GM21526 (cell line): ENCODE measurements at regions not wholly inside any gene's neighbourhood (a gene's known extent, or its start where the extent isn't known, plus 50 kb on each side); places are given as distances from the start of the nearest gene placed in this dataset.

Experiments used
- ATAC-seq: cut with Tn5 transposase; IDR thresholded peaks from one replicate; pipeline ENCODE4 v1.9.1; 2021; ENCODE audit warnings: moderate library complexity; ENCODE audit not compliant: unreplicated experiment, low FRiP score

DNA sequence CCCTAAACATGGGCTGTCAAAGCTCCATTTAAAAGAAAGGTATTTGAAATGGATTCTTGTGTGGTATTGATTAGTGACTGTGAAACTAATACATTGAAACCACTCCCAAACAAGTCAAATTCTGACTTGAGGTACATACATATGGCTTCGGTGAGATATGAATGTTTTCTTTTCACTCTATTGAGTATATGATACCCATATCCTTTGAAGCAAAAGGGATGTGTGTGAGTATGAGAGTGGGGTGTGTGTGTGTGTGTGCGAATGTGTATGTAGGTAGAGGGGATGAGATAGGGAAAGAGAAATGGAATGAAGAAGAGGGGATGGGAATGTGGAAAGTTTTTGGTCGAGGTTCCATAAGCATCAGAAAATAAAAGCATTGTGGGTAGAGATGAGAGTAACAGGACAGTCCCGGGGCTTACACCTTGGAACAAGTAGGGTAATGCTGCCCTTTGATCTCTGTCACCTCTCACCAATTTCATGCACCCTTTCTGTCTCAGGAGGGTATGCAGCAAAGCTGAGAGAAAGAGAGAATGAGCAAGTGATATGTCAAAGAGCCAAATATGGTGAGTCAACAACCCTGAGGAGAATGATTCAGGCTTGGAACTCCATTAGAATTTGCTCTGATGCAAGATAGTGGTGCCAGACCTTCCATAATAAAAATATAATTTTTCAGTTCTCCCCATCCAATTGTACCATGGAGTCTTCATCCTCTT, 64.0 kb upstream of the ZEB2 start:
- ATAC-seq = no peak

DNA sequence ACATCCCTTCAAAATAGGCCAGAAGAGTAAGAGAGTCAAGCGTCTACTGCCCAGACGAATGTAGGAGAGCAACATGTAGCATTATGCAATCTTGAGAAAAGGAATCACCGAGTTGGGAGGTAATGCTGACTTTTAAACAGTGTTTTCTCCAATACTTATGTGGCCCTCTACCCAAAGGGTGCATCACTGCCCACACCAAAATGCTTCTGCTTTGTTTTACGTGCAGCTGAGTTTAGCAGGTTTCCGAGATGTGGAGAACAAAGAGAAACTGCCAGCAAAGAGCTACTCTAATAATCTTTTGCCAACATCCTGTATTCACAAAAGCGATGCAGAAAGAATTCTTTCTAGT, 63.4 kb upstream of the ZEB2 start:
- no peak for ATAC-seq

DNA sequence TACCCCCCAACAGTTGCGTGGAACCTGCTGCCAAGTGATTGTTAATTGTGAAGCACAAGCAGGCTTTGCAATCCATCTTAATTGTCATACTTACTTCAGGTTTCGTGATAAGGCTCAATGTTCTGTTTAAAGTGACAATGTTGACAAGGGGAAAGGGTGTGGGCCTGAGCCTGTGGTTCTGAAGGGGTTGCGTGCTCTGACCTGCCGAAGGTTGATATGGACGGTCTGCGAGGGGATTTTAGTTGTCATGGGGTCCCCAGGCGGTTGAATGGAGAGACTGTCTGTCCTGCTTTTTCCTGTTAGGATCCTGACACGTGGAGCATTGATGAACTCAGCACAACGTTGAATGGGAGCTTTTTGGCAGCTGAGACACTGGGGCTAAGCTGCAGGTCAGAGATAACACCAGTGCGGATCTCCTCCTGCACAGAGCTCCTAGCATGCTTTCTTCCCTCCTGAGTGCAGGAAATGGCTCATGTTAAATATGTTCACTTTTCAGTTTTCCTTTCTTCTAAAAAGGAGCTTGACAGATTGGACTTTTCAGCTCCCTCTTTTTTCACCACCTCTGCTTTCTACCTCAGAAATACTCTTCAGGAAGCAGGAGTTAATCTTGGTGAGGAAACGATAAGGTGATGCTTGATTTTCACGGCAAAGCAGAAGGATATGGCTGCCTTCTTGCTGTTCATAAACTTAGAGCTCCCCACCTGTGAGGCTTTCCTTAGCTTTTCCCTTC, 62.9 kb upstream of the ZEB2 start:
- no peak for ATAC-seq

DNA sequence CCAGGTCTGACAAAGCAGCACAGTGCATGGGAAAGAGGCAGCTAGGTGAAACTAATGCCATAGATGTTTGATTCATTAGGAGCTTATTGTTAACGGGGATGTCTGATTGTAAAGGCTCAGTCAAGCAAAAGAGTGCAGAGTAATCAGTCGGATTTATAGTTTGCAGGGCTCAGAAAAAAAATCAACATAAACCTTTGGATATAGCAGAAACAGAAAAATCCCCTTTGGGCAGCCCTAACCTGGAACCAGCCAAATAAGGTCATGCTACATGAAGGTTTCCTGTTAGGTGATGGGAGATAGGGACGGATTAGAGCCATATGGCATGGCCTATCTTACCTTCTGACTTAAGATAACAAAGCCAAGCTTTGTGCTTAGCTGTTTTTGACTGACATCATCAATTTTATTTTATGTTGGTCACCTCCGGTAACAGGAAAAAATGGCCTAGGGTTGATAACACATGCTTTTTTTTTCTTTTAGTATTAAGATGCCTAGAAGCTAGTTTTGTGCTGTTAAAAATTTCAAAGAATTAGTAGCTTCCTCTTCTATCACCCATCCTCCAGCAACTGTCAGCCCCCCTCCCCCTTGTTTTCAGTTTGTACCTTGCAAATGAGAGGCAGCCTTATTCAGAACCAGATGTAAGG, 60.7 kb upstream of the ZEB2 start:
- no peak for ATAC-seq

DNA sequence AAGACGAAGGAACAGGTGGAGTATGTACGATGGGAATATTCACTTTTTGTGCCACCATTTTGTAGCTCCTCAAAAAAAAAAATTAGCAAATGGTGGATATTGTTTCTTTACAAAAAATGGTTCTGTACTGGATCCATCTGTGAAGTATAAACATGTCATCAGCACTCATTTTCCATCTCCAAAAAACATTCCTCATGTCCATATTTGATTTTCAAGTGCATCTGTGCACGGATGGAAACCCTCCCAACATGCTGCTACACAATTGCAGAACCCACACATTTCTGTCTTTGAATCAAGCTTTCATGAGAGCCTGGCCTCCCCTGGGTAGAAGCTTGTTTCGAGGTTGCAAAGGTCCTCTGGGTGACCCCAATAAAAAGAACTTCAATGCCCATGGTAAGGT, 59.6 kb upstream of the ZEB2 start:
- no peak for ATAC-seq

DNA sequence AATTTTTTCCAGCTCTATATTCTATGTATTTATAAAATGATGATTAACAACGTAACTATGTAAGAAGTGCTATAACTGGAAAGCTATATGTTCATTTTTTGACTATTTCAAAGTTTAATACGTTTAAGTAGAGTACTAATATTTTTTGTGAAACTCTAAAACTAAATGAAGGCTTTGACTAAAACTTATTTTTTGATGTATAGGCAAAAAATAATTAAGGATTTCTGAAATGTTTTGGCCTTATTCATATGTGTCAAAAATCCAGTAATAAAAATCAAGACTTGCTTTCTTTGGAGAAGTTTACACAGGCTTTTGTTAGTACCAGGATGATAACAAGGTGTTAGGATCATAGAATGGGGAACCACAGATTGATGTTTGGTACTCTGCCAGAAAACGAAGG, 58.2 kb upstream of the ZEB2 start:
- ATAC-seq = no peak

DNA sequence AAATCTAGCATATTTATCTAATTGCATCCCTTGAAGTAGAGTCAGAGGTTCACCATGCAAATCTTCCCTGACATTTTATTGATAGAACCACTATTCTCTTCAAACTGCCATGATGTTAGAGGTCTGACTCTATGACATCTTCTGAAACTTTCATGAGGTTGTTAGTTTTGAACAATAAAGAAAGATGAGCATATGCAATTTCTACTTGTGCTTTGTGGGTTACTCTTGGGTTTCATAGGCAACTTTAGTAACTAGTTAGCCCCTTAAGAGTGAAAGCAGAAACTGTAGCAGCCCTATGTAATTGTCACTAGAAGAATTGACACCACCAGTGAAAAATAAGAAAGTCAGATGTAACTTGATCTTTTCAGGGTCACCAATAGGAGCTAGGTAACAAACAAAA, 53.1 kb upstream of the ZEB2 start:
- peak; percentile 86 for ATAC-seq

DNA sequence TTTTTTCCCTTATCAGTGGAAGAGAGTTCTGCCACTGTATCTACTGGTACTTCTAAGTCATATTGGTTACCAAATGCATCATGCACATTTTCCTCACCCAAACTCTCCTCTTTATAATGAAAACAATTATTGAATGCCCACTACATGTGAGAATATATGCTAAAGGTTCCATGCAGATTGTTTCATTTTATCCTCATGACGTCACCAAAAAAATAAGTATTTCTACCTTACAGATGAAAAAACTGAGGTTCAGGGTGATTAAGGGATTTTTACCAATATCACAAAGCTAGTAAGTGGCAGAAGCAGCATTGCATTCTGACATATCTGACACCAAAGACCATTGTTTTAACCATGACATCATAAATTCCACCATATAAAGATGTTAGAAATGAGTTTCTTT, 51.9 kb upstream of the ZEB2 start:
- no peak for ATAC-seq

DNA sequence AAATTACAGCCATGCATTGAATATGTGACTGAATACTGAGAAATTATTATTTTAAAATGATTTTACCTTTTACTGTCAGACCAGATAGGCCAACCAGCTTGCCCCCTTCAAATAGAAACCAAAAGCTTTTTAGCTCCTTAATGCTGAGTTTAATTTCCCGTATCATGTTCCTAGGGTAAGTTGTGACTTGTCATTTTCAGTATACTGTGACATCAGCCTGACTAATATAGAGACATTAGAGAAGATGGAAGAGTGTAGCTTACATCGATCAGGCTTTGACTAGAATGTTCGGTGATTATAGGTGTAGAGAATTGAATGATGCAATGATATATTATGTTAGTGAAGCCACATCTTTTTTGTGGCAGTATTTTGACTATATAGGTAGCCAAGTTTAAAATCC, 50.6 kb upstream of the ZEB2 start:
- ATAC-seq = no peak
